Kidney tubule cell (primary cell): ENCODE measurements at regions not wholly inside any gene's neighbourhood (a gene's known extent, or its start where the extent isn't known, plus 50 kb on each side); places are given as distances from the start of the nearest gene placed in this dataset.
A peak's percentile ranks its signal among the peaks of the same experiment; 100 is the strongest.

Experiments used
- DNase-seq: peaks from one replicate; pipeline ENCODE4 v3.0.0-alpha.2; 2018; ENCODE audit warnings: low spot score

DNA sequence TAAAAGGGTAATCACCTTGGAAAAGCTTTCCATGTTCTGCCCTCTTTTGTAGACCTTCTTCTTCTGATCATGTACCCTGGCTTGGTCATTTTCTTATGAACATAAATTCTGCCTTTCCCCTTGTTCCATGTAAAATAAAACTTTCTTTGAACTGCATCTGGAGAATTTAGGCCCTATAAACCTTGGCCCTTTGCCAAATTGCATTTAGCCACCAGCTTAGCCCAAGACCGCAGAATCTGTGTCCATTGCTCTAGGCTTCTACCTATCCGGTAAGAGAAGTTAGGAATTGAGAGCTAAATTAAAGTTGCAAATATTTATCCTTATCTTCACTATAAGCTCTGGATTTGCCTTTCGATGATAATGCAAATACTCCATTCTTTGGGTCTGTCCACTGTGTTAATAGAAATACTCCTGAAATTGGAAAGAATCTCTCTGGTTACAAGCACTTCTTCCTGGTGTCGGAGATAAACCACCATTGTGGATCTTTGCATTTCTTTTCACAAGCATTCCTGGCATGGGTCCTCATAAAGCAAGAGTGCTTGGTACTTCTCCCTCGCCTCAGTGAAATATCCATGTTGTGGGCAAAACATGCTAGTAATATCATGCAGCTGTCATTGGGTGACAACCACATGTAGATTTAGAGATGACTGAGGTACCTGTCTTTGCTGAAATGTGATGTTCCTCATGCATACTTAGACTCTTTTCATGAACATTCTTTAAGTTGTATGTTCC, 698.0 kb upstream of the WWC1 start:
- no peak for DNase-seq

GRCh38 chr5:167594061-167594435, 697.4 kb upstream of the WWC1 start:
- no peak for DNase-seq

DNA sequence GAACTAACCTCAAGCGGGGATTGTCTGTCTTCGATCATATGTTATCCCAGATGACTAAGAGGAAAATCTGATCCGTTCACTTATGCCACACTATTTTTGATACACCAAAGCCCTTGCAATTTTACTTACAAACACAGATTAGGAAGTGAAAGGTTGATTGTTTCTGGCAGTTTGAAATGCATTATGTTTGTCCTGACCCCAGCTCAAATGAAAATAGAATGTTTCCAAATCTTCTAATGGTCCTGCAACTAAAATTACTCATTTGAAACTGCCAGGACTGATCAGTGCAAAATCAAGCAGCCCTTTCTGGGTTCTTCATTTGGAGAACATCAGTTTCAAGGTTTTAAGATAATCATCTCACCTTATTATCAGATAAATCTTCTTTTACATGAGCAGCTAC, 696.7 kb upstream of the WWC1 start:
- DNase-seq = no peak

DNA sequence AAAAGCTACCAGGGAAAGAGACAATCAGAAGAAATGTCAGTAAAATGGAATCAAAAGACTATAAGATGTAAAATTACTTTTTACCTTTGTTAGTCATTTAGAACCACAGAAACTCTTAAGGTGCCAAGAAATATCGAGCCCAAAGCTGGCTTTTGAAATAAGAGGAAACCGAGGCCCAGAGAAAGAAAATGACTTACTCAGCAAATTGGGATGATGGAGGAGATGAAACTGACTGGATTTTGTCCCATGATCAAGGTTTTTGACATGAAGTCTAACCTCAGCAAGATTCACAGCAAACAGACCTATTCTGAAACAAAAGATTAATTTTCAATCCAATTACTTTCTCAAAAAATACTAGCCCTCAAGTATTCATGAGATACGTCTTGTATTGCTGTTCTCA, 696.2 kb upstream of the WWC1 start:
- DNase-seq = no peak

GRCh38 chr5:167598166-167598565, 693.3 kb upstream of the WWC1 start:
- no peak for DNase-seq

DNA sequence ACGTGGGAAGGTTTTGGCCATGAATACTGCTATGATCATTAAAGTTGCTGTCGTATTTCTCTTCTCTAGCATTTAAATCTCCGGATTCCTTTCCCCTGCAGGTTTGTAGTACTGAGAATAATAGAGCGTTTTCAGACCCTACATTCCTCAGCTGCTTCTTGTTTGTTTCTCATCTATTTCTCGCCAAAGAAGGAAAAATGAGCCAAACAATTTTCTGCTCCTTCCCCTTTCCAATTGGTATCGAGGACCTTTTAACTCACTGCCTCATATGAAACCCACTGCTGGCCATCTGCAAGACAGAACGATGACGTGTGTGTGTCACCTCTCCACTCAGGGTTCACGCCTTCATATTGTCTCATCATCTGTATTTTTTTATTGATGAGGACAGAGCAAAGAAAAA, 689.4 kb upstream of the WWC1 start:
- DNase-seq = no peak

GRCh38 chr5:167603135-167603534, 688.3 kb upstream of the WWC1 start:
- no peak for DNase-seq

DNA sequence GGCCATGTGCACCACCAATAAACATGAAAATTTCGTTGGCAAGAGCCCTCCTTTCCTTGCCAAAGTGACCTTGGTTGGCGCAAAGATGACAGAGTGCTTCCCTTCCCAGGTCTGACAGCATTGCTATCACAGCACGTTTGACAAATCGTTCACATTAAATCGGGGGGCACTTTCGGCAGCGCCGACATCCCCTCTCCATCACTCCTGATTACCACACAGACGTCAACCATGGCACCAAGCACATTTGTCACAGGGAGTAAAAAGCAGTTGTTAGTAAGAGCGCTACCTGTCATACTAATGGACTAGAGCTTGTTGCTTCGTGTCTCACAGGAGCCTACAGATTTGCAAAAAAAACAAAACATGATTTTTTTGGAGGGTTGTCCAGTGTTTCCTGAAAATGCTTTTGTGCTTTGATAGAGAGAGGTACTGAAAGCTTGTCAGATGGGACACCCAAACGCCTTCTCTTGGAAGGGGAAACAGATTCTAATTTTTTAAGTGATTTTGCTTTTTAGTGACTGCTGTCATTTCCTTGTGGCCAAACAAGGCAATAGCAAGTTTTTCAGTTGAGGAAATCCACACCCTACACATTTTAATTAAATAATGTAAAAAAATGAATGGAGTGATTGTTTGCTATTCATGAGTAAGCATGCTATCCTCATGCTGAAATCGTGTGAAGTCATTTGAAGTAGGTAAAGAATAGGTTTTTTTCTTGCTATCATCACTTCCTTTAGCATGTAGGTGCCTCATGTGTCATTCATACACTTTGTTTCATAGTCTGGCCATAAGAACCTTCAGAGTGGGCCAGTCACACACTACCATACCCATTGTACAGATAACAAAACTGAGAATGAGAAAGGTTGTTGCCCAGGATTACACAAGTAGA, 682.8 kb upstream of the WWC1 start:
- peak; percentile 9 for DNase-seq

DNA sequence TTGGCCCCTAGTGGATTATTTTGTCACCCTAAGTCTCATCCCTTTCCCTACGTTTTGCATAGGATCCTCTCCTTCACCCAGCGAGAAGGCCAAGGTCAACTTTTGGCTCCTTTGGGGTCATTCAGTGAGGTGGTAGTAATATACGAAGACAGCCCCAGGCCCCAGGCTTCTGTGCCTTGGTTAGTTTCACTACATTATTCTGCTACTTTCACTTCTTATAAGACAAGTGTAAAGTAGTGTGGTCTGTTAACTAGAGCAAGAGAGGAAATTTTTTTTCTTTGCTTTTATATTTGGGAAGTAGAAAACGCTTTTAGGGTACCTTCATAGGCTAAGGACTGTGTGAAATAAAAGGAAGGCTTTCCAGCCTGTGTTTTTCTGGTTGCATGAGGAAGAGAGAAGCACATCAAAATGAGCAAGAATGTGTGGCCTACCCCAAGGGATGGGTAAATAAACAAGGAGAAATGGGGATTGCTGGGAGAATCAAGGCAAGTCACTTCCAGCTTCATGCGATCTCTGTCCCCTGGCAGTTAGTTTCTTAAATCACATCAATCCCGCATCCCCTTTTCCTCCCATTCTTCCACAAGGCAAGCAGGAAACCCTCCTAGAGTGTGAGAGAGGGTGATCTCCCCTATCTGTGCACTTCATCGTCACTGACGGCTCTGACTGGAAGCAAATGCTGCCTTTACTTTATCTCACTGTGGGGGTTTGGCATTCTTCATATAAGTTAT, 677.0 kb upstream of the WWC1 start:
- DNase-seq = no peak

DNA sequence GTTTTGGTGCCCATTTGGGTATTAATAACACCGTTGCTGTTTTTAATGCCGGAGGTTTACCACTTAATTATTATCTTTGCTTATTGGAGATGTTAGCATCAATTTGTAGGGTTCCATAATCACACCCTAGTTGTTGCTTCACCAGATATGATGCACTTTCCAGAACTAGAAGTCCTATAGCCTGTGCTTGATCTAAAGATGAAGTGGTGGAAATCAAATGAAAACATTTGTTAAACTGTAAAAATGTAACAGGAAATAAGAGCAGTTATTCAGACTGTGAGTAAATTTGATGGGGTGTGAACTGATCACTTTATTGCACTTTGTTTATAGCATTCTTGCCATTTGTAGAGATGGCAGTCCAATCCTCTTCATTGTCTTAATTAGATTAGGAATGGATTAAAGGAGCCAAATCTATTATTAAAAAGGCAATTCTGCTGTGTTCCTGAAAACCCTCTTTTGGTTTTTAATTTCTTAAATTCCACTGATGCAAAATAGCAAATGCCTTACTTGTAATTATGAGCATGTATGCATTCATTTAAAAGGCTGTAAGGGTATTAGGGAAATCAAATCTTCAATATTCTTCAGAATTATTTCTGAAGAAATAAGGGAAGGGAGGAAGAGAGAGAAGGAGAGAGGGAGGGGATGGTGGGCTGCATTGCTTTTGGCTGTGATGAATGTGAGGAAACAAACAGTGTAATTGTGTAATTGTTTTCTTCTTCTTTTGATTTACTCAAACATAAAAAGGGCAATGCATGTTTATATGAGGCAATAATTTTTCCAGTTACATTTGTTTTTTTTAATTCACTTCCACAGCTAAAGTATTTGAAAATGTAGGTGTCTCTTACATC, 675.2 kb upstream of the WWC1 start:
- DNase-seq = no peak

GRCh38 chr5:167623354-167623753, 668.1 kb upstream of the WWC1 start:
- no peak for DNase-seq

GRCh38 chr5:167624053-167624452, 667.4 kb upstream of the WWC1 start:
- no peak for DNase-seq

DNA sequence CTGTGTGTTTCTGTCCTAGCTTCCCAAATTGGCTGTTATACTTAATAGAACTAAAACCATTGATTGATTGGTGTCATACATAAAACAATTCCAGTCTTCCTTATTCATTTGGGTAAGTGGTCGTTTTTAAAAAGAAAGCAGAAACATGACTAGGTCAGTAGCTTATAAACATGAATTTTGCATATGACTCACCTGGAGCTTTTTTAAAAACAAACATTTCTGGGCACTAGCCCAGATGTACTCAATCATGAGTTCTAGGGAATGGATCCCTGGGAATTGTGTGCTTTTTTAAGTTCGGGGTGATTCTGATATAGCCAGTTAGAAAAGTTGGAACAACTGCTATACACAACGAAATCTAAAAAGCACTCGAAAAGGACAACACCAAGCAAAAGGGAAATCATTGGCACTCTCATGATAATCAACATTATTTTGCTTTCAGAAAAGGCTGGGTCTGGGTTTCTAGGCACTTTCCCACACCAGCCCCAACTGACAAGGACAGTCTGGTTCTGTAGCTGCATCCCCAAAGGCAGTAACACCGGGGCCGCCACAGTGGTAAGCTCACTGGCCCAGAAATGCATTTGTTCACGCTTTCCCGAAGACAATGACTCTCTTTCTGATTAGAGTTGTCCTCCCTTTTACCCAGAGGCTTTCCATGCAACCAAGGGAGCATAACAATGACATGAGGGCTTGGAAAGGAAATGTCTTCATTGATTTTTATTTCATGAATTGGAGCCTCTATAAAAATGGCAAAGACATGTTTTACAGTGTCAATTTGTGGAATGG, 664.9 kb upstream of the WWC1 start:
- no peak for DNase-seq

GRCh38 chr5:167629634-167630033, 661.8 kb upstream of the WWC1 start:
- no peak for DNase-seq

GRCh38 chr5:167631191-167631590, 660.3 kb upstream of the WWC1 start:
- no peak for DNase-seq

DNA sequence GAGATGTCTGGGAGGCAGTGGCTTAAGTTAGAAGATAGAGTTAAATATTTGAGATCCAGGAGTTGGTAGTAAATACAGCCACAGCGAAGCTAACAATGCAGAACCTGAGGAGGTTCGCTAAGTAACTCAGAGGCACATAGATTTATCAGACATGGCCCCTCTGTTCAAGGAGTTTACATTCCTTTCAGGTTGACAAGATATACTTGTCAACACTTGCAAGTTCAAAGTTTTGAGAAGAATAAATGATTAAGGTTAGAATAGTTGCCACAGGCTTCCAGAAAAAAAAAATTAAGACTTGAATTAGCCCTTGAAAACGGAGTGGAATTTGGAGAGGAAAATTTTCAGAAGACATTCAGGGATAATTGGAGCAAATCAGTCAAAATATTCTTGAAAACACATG, 658.3 kb upstream of the WWC1 start:
- DNase-seq = no peak

GRCh38 chr5:167633931-167634341, 657.5 kb upstream of the WWC1 start:
- peak; percentile 19 for DNase-seq

- no peak for DNase-seq
These were observed 657.0 kb upstream of the WWC1 start for GRCh38 chr5:167634432-167634831.

DNA sequence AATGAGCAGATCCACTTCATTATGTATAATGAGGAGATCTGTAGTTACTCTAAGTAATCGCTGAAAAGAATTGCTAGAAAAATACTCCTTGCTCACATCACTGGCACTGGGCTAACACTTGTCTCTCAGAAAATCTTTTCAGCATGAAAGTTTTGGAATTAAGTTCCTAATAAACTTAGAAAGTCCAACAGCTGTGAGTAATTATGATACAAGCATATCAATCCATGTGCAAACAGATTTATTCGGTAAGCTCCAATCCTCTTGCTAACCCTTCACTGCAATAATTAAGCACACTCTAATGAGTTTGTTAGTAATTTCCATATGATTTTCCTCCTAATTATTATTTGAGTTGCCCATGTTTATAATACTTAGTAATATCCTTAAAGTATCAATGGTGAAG, 652.6 kb upstream of the WWC1 start:
- DNase-seq = no peak

DNA sequence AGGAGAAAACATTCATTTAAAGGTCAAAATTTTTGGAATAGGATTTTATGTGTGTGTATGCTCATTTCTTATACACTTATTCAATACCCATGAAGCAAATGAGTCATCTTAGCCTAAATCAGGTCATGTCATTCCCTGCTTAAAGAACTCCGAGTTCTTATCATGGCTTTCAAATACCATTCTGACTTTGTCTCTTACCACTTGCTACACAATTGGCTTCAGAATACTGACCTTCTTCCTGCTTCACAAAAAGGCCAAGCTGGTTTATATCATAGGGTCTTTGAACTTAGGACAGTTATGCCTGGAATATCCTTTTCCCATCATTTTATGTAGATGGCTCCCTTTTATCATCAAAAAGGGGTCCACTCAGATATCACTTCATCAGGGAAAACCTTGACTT, 652.2 kb upstream of the WWC1 start:
- DNase-seq = no peak

- DNase-seq = peak; percentile 79
These were observed 651.7 kb upstream of the WWC1 start for GRCh38 chr5:167639766-167640165.
